ENCODE measurements at regions not wholly inside any gene's neighbourhood (a gene's known extent, or its start where the extent isn't known, plus 50 kb on each side); places are given as distances from the start of the nearest gene placed in this dataset.

- TF ChIP-seq CTCF (IDR thresholded peaks at IDR 0.05; ENCODE audit: insufficient read depth, low read length, poor library complexity, severe bottlenecking) = no peak
- DNase-seq (ENCODE audit: low read depth) = no peak
- no peaks in the 10 kb centered on the region for H3K27me3 ChIP-seq (ENCODE audit: control insufficient read depth, insufficient read depth, low read length)
- H3K4me3 ChIP-seq (ENCODE audit: low read depth, low read length) = no peak overlapping the region
- H3K36me3 ChIP-seq (ENCODE audit: control insufficient read depth, insufficient read depth, low read length) = no peaks in the 10 kb centered on the region
Observed at GRCh38 chr14:27536748-27537147, 938.9 kb upstream of the NOVA1 start.

GRCh38 chr14:27546111-27546510, 948.3 kb upstream of the NOVA1 start:
- Histone ChIP-seq H3K27me3 (ENCODE audit: control insufficient read depth, insufficient read depth, low read length) (no peaks in the 10 kb centered on the region), H3K4me3 (ENCODE audit: low read depth, low read length) (no peak overlapping the region), H3K36me3 (ENCODE audit: control insufficient read depth, insufficient read depth, low read length) (no peaks in the 10 kb centered on the region)
- DNase-seq (ENCODE audit: low read depth) = no peak
- TF ChIP-seq CTCF (IDR thresholded peaks at IDR 0.05; ENCODE audit: insufficient read depth, low read length, poor library complexity, severe bottlenecking) = no peak

GRCh38 chr14:27553790-27554189, 956.0 kb upstream of the NOVA1 start:
- Histone ChIP-seq H3K4me3 (ENCODE audit: low read depth, low read length) (no peak overlapping the region), H3K27me3 (ENCODE audit: control insufficient read depth, insufficient read depth, low read length) (no peaks in the 10 kb centered on the region), H3K36me3 (ENCODE audit: control insufficient read depth, insufficient read depth, low read length) (no peaks in the 10 kb centered on the region)
- TF ChIP-seq CTCF (IDR thresholded peaks at IDR 0.05; ENCODE audit: insufficient read depth, low read length, poor library complexity, severe bottlenecking) = peak; percentile 26
- DNase-seq (ENCODE audit: low read depth) = no peak

- DNase-seq (ENCODE audit: low read depth) = no peak
- Histone ChIP-seq H3K36me3 (ENCODE audit: control insufficient read depth, insufficient read depth, low read length) (no peaks in the 10 kb centered on the region), H3K27me3 (ENCODE audit: control insufficient read depth, insufficient read depth, low read length) (no peaks in the 10 kb centered on the region), H3K4me3 (ENCODE audit: low read depth, low read length) (no peak overlapping the region)
- no peak for TF ChIP-seq CTCF (IDR thresholded peaks at IDR 0.05; ENCODE audit: insufficient read depth, low read length, poor library complexity, severe bottlenecking)
Observed at GRCh38 chr14:27557445-27557844, 959.6 kb upstream of the NOVA1 start.

GRCh38 chr14:27559848-27560247, 962.0 kb upstream of the NOVA1 start:
- no peaks in the 10 kb centered on the region for H3K27me3 ChIP-seq (ENCODE audit: control insufficient read depth, insufficient read depth, low read length)
- H3K4me3 ChIP-seq (ENCODE audit: low read depth, low read length) = no peak overlapping the region
- no peak for TF ChIP-seq CTCF (IDR thresholded peaks at IDR 0.05; ENCODE audit: insufficient read depth, low read length, poor library complexity, severe bottlenecking)
- no peak for DNase-seq (ENCODE audit: low read depth)
- H3K36me3 ChIP-seq (ENCODE audit: control insufficient read depth, insufficient read depth, low read length) = no peaks in the 10 kb centered on the region

- Histone ChIP-seq H3K27me3 (ENCODE audit: control insufficient read depth, insufficient read depth, low read length) (no peaks in the 10 kb centered on the region), H3K4me3 (ENCODE audit: low read depth, low read length) (no peak overlapping the region), H3K36me3 (ENCODE audit: control insufficient read depth, insufficient read depth, low read length) (no peaks in the 10 kb centered on the region)
- TF ChIP-seq CTCF (IDR thresholded peaks at IDR 0.05; ENCODE audit: insufficient read depth, low read length, poor library complexity, severe bottlenecking) = no peak
- DNase-seq (ENCODE audit: low read depth) = no peak
Observed at GRCh38 chr14:27566843-27567382, 969.1 kb upstream of the NOVA1 start.

Data from kidney epithelial cell (primary cell).